ENCODE measurements at regions not wholly inside any gene's neighbourhood (a gene's known extent, or its start where the extent isn't known, plus 50 kb on each side); places are given as distances from the start of the nearest gene placed in this dataset.
"Not testable (repeated sequence)": the region's sequence is repeated elsewhere in the genome, so short reads cannot be mapped to it uniquely, and the experiment has no call there.

DNA sequence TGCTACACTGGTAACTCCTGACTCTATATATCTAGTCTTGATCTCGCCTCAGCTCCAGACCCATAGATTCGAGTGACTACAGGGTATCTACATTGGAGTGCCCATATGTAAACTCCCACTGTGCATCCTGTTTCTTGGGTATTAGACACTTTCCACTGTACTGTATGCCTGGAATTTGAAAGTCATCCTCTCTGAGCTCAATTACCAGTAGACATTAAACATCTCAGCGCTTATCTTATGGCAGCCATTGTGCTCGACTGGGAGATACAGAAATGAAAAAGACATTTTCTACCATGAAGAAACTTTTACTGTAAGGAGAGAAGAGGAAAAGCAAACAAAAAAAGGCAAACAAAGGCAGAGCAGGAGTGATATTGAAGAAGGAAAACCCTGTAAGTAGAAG, 151.9 kb upstream of the JADE1 start:
- in situ Hi-C loops (cut with MboI; ENCODE audit: low pct_unique_long_range_greater_than_20kb in 2 of 9, low sequenced_read_pairs in 9 of 9, unreplicated experiment in 9 of 9) = no loop called here
- Histone ChIP-seq H3K4me3 (no peak overlapping the region), H3K4me1 (replicated peaks in 1 of 2) (peaks cover 5 to 10% of the 10 kb centered on the region in 2 donors), H3K27ac (no peak overlapping the region)
- no peak for ATAC-seq (replicated peaks in 6 of 8)
- 67 to 100% (median 93%) methylated on average over 1 to 4 of the region's 4 CpGs; no CpG with 5 or more reads in 1 of the 10 experiments for WGBS, 10 experiments

DNA sequence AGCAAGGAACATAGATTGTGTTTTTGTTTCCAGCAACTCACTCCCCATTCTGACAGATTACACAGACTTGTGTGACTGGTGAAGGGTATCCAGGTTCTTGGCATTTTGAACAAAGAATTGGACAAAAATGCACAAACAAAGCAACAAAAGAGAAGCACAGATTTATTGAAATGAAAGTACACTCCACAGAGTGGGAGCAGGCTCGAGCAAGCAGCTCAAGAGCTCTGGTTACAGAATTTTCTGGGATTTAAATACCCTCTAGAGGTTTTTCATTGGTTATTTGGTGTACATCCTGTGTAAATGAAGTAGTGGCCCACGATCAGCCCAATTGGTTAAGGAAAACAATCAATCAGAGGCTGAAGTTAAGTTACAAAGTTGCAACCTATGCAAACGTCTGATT, 155.0 kb upstream of the JADE1 start:
- peak overlapping the region in 1 of 2 donors; percentile 8 for H3K27ac ChIP-seq
- WGBS, 10 experiments = 23 to 75% (median 45%) methylated on average over 1 to 3 of the region's 3 CpGs; no CpG with 5 or more reads in 2 of the 10 experiments
- H3K4me1 ChIP-seq (replicated peaks in 1 of 2) = peaks cover 5 to 10% of the 10 kb centered on the region in 2 donors
- H3K4me3 ChIP-seq = no peak overlapping the region
- peak in 1 of 8 experiments; percentile 4 for ATAC-seq (replicated peaks in 6 of 8)
- in situ Hi-C loops (cut with MboI; ENCODE audit: low pct_unique_long_range_greater_than_20kb in 2 of 9, low sequenced_read_pairs in 9 of 9, unreplicated experiment in 9 of 9) = no loop called here

DNA sequence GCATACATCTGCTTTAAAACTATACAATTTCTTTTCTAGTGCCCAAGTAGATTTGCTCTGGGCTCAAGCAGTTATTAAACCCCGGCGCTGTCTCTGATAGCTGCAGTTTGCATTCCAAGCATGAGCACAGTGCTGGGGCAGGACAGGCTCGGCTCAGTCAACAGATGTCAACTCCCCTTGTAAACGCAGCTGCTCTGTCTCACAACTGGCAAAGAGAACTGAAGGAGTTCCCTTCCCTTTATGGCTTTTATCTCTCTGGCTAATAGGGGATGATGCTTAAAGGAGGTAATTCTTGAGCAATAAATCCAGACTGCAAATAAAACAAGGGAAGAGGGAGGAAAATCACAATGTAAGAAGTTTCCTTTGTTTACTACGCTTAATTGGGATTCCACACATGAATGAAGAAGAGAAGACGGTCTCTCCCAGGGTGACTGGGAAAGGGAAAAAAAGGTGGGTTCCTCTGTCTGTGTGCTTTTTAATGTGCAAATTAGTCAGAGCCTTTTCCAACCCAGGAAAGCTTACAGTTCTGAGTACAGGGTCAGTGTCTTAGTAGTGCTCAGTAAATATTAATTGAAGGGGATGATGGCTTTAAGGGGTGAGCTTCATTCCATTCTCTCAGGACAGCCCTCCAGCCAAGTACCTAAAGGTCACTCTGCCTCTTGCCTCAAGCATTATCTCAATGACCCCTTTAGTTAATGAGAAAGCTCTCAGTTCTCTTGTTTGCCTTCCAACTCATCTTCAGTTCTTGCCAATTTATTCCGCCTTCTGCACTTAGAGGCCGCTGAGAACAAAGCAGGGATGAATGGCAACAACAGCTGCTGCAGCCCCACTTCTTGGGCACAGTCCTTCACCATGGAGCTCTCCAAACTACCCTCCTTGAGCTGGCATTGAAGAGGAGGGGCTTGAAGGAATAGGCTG, 155.7 kb upstream of the JADE1 start:
- in situ Hi-C loops (cut with MboI; ENCODE audit: low pct_unique_long_range_greater_than_20kb in 2 of 9, low sequenced_read_pairs in 9 of 9, unreplicated experiment in 9 of 9) = no loop called here
- Histone ChIP-seq H3K27ac (peak overlapping the region in 1 of 2 donors; percentile 8), H3K4me3 (no peak overlapping the region), H3K4me1 (replicated peaks in 1 of 2) (peaks cover 5 to 10% of the 10 kb centered on the region in 2 donors)
- peak; percentile 33 to 93 (median 90) for ATAC-seq (replicated peaks in 6 of 8)
- WGBS, 10 experiments = 8 to 75% (median 18%) methylated on average over 2 to 7 of the region's 8 CpGs; no CpG with 5 or more reads in 2 of the 10 experiments

DNA sequence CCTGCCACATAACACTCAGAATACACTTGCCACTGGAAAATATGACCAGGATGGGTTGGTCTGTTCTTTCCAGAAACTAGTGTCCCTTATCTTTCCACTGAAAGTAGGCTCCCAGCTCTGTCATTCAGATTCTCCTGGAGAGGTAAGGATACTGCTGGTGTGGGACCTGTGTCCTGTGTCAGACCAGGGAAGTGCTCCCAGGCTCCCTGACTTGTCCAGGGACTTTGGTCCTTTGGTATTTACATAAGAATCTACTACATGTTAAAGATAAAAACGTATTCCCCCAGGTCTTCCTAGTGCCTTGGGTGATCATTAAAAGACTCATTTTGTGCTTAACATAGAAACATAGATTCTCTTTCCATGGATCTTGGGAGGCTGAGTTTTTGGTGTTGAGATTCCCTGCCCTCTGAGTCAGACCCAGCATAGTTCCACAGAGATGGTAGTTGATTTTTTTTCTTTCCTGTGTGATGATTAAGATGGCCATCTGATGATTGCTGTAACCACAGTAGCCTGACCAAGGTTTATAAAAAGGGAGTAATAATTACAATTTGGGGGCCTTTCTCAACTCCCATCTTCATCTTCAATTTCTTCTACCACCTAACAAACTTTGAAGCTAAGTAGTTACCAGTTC, 159.8 kb upstream of the JADE1 start:
- H3K4me3 ChIP-seq = no peak overlapping the region
- ATAC-seq (replicated peaks in 6 of 8) = no peak
- 0 to 33% (median 20%) methylated on average over 1 of the region's 1 CpG; no CpG with 5 or more reads in 5 of the 10 experiments for WGBS, 10 experiments
- peaks cover 5 to 10% of the 10 kb centered on the region in 2 donors for H3K4me1 ChIP-seq (replicated peaks in 1 of 2)
- in situ Hi-C loops (cut with MboI; ENCODE audit: low pct_unique_long_range_greater_than_20kb in 2 of 9, low sequenced_read_pairs in 9 of 9, unreplicated experiment in 9 of 9) = no loop called here
- H3K27ac ChIP-seq = no peak overlapping the region

DNA sequence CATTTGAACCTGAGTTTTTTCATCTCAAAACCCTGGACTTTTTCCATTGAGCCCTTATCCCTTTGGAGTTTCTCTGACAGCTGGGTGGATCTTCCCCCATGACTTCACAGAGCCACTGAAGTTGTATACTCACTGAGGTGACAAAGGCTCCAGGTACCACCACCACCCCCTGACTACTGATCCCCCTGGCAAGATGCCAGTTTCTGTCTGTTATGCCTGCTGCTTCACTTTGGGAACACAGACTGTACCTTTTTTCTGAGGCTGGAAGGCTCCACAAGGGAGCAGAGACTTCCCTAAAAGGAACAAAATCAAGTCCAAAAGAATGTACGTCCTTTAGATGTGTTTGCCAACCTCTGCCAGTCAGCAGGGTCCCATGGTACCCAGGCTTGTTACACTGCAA, 160.3 kb upstream of the JADE1 start:
- ATAC-seq (replicated peaks in 6 of 8) = no peak
- Histone ChIP-seq H3K4me1 (replicated peaks in 1 of 2) (peaks cover 5% of the 10 kb centered on the region in 2 donors), H3K4me3 (no peak overlapping the region), H3K27ac (no peak overlapping the region)
- 0 to 100% (median 57%) methylated on average over 1 of the region's 1 CpG; no CpG with 5 or more reads in 7 of the 10 experiments for WGBS, 10 experiments
- in situ Hi-C loops (cut with MboI; ENCODE audit: low pct_unique_long_range_greater_than_20kb in 2 of 9, low sequenced_read_pairs in 9 of 9, unreplicated experiment in 9 of 9) = no loop called here

DNA sequence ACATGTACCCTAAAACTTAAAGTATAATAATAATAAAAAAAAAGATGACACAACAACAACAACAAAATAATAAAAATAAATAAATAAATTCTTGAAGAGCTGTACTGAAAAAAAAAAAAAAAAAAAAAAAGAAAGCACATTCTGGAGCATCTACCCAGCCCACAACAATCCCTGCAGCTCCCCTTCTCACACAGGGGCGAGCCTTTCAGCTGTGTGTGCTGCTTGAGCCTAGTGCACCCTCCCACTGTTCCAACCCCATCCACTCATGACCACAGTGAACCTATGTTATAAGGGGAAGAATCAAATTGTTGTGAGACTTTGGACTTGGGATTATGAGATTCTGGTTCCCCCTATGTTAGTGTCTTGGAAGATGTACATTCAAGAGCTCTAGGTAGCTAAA, 161.5 kb upstream of the JADE1 start:
- Histone ChIP-seq H3K27ac (no peak overlapping the region), H3K4me3 (no peak overlapping the region), H3K4me1 (replicated peaks in 1 of 2) (no peaks in the 10 kb centered on the region)
- in situ Hi-C loops (cut with MboI; ENCODE audit: low pct_unique_long_range_greater_than_20kb in 2 of 9, low sequenced_read_pairs in 9 of 9, unreplicated experiment in 9 of 9) = no loop called here
- 58 to 100% (median 84%) methylated on average over 1 of the region's 1 CpG; no CpG with 5 or more reads in 4 of the 10 experiments for WGBS, 10 experiments
- ATAC-seq (replicated peaks in 6 of 8) = no peak

DNA sequence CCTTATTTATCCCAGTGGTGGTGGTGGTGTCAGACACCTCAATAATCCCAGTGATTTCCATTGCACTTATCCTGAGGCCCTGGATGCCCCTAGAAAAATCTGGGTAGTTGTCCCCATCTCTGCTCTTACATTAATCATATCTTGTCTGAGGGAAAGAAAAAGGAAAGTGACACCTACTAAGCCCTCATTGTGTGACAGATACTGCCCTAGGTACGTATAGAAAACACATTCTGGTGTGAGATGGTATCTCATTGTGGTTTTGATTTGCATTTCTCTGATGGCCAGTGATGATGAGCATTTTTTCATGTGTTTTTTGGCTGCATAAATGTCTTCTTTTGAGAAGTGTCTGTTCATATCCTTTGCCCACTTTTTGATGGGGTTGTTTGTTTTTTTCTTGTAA, 162.6 kb upstream of the JADE1 start:
- ATAC-seq (replicated peaks in 6 of 8); H3K4me1 ChIP-seq (replicated peaks in 1 of 2); H3K4me3 ChIP-seq; in situ Hi-C loops (cut with MboI; ENCODE audit: low pct_unique_long_range_greater_than_20kb in 2 of 9, low sequenced_read_pairs in 9 of 9, unreplicated experiment in 9 of 9); H3K27ac ChIP-seq: not testable (repeated sequence)
- 0 to 60% (median 59%) methylated on average over 1 of the region's 1 CpG; no CpG with 5 or more reads in 6 of the 10 experiments for WGBS, 10 experiments

DNA sequence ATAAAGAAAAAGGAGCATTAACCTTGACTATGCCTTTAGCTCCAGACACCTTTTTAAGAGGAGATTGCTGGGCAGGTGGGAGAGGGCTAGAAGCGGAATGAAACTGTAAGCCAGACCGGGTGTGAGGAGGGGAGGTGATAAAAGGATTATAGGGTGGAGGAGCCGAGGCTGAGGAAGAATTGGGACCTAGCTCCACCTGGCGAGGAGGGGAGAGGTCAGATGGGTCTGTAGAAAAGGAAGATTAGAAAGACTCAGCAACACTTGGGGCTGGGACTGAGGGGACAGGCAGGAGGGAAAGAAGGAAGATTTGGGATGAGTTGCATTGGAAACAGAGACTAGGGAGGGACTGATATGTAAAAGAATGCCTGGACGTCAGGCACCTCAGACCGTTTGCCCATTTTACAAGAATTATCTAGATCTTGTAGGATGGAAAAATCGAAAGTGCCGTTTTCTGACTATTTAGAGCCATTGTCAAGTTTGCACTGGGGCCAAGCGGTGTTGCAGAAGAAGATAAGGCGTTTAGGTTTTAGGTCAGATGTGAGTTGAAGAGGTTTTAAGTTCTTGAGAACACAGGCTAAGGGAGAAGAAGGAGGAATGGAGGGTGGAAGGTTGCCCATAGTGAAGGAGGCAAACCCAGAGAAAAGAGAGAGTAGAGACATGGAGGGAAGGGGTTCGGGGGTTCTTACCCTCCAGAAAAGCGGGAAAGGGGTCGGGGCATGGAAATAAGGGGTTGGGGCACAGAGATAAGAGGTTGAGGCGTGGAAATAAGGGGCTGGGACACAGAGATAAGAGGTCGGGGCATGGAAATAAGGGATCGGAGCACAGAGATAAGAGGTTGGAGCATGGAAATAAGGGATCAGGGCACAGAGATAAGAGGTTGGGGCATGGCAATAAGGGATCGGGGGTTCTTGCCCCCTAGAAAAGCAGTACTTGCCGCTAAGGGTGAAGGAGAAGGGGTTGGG, 164.5 kb upstream of the JADE1 start:
- WGBS, 10 experiments = 33 to 100% (median 93%) methylated on average over 1 to 8 of the region's 18 CpGs; no CpG with 5 or more reads in 1 of the 10 experiments
- ATAC-seq (replicated peaks in 6 of 8); in situ Hi-C loops (cut with MboI; ENCODE audit: low pct_unique_long_range_greater_than_20kb in 2 of 9, low sequenced_read_pairs in 9 of 9, unreplicated experiment in 9 of 9); H3K27ac ChIP-seq; H3K4me3 ChIP-seq; H3K4me1 ChIP-seq (replicated peaks in 1 of 2): not testable (repeated sequence)

DNA sequence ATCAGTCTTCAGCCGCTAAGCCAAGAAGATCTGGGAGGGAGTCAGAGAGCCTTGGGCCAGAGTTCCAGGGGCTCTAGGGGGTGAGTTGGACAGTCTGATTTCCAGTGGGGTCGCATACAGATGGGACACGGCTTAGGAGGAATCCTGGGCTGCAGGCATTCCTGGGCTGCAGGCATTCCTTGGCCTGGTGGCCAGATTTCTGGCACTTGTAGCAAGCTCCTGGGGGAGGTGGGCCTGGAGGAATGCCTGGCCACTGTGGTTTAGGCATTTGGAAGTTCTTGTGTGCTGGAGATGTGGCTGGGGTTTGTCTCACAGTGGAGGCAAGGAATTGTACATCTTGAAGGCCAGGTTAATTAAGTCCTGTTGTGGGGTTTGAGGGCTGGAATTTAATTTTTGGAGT, 165.4 kb upstream of the JADE1 start:
- H3K27ac ChIP-seq; ATAC-seq (replicated peaks in 6 of 8); in situ Hi-C loops (cut with MboI; ENCODE audit: low pct_unique_long_range_greater_than_20kb in 2 of 9, low sequenced_read_pairs in 9 of 9, unreplicated experiment in 9 of 9); H3K4me1 ChIP-seq (replicated peaks in 1 of 2); H3K4me3 ChIP-seq: not testable (repeated sequence)
- WGBS, 10 experiments = 67 to 100% (median 80%) methylated on average over 1 to 2 of the region's 3 CpGs; no CpG with 5 or more reads in 7 of the 10 experiments

DNA sequence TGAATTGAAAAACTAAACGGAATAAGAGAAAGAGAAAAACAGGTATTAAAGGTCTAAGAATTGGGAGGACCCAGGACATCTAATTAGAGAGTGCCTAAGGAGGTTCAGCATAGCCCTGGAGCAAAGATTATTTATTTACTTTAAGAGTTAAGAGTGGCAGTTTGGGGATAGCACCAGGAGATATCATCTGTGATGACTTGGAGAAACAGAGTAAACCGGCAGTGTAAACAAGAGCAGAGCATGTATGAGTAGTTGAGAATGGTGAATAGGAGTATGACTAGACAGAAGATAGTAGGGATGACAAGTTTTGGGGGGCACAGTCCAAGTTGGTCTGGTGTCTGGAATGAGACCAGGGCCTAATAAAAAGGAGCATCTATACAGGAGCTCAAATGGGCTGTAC, 167.9 kb upstream of the JADE1 start:
- H3K4me3 ChIP-seq; H3K27ac ChIP-seq; ATAC-seq (replicated peaks in 6 of 8); H3K4me1 ChIP-seq (replicated peaks in 1 of 2); in situ Hi-C loops (cut with MboI; ENCODE audit: low pct_unique_long_range_greater_than_20kb in 2 of 9, low sequenced_read_pairs in 9 of 9, unreplicated experiment in 9 of 9): not testable (repeated sequence)
- 60 to 100% (median 67%) methylated on average over 1 to 2 of the region's 2 CpGs; no CpG with 5 or more reads in 5 of the 10 experiments for WGBS, 10 experiments

DNA sequence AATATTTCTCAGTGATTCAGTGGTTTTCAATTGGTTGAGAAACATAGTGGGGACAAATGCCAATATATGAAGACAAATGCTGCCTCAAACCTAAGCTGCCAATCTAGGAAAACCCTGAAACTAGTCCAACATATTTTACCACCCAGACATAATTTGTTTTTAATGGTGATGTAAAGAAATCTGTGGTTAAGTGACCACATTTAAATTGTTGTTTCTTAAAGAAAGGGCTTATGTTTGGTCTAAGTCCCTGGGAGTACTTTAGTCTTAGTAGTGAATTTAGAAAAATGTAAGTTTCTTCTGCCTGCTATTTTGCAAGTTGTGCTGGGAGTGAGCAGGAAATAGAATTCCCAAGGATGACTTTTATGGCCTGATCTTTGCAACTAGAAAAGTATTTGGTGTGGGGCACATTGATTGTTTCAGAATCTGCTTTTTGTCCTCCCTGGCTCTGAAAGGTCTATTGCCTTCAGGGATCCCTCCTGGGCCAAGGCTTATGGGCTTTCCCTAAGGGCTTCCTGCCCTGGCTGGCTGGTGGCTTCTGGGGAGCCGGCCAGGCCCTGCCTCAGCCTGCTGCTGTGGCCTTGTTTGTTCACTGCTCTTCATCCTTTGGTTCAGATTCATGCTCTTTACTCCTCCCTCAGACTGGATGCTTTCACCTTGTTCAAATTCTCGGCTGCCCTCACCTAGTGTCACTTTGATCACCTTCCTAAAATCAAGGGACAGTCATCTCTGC, 169.8 kb upstream of the JADE1 start:
- ATAC-seq (replicated peaks in 6 of 8) = no peak
- no peak overlapping the region for H3K4me3 ChIP-seq
- 0 to 100% (median 55%) methylated on average over 1 to 2 of the region's 2 CpGs; no CpG with 5 or more reads in 2 of the 10 experiments for WGBS, 10 experiments
- no peak overlapping the region for H3K27ac ChIP-seq
- H3K4me1 ChIP-seq (replicated peaks in 1 of 2) = peaks cover 0 to 4% of the 10 kb centered on the region in 2 donors
- in situ Hi-C loops (cut with MboI; ENCODE audit: low pct_unique_long_range_greater_than_20kb in 2 of 9, low sequenced_read_pairs in 9 of 9, unreplicated experiment in 9 of 9) = no loop called here

DNA sequence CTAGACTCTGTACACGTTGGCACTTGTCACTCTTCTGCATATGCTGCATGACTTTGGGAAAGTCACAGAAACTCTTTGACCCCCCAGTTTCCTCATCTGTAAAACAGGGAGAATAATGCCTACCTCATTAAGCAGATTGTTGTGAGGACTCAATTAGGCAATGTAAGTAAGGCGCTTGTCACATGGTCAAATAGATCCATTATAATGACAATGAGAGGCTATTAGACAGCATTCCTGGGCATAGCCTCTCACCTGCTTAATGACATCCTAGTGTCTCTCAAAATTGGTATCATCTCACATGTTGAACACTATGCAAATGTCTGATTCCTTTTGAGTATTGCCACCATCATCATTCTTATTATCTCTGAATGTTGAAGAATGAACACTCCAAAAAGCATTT, 172.6 kb upstream of the JADE1 start:
- ATAC-seq (replicated peaks in 6 of 8) = no peak
- 60 to 100% (median 79%) methylated on average over 1 to 2 of the region's 2 CpGs; no CpG with 5 or more reads in 2 of the 10 experiments for WGBS, 10 experiments
- peaks cover 0 to 4% of the 10 kb centered on the region in 2 donors for H3K4me1 ChIP-seq (replicated peaks in 1 of 2)
- no peak overlapping the region for H3K27ac ChIP-seq
- no peak overlapping the region for H3K4me3 ChIP-seq
- in situ Hi-C loops (cut with MboI; ENCODE audit: low pct_unique_long_range_greater_than_20kb in 2 of 9, low sequenced_read_pairs in 9 of 9, unreplicated experiment in 9 of 9) = no loop called here
